ENCODE measurements at regions not wholly inside any gene's neighbourhood (a gene's known extent, or its start where the extent isn't known, plus 50 kb on each side); places are given as distances from the start of the nearest gene placed in this dataset.

- CTCF ChIA-PET, result no interaction called here
- Mint-ChIP-seq H3K9me3 (ENCODE audit: low read depth) (no peaks in the 10 kb centered on the region), H3K27ac (no peak overlapping the region), H3K27me3 (peaks cover 2% of the 10 kb centered on the region), H3K4me3 (no peak overlapping the region), H3K36me3 (ENCODE audit: low read depth) (no peaks in the 10 kb centered on the region), H3K4me1 (no peaks in the 10 kb centered on the region)
- intact Hi-C loops (cut with DNase I, micrococcal nuclease), result no loop called here
- DNase-seq, result no peak
- POLR2A ChIA-PET, result no interaction called here
- no peak for ATAC-seq
Measured at GRCh38 chr10:9285690-9286089, 1231.2 kb downstream of the GATA3 start.

- no peak for DNase-seq
- Mint-ChIP-seq H3K36me3 (ENCODE audit: low read depth) (no peaks in the 10 kb centered on the region), H3K4me3 (no peak overlapping the region), H3K27ac (no peak overlapping the region), H3K9me3 (ENCODE audit: low read depth) (no peaks in the 10 kb centered on the region), H3K27me3 (peaks cover 4% of the 10 kb centered on the region), H3K4me1 (peaks cover 10% of the 10 kb centered on the region)
- ChIA-PET POLR2A (no interaction called here), CTCF (no interaction called here)
- no peak for ATAC-seq
- intact Hi-C loops (cut with DNase I, micrococcal nuclease), result loop anchor here (5.0 to 10.0 kb wide), 2 partner anchors 1048 to 1235 kb away; partner anchors contain the start of gene GATA3 (in 1 of the 2)
Measured at GRCh38 chr10:9289811-9290210, 1235.3 kb downstream of the GATA3 start.

GRCh38 chr10:9291081-9291480 lies 1236.6 kb downstream of the GATA3 start:
- Mint-ChIP-seq H3K27me3 (peaks cover 4% of the 10 kb centered on the region), H3K9me3 (ENCODE audit: low read depth) (no peaks in the 10 kb centered on the region), H3K27ac (no peak overlapping the region), H3K4me1 (peaks cover 18% of the 10 kb centered on the region), H3K4me3 (no peak overlapping the region), H3K36me3 (ENCODE audit: low read depth) (no peaks in the 10 kb centered on the region)
- ATAC-seq (no peak), DNase-seq (no peak)
- CTCF ChIA-PET, result no interaction called here
- intact Hi-C loops (cut with DNase I, micrococcal nuclease), result loop anchor here (5.0 to 10.0 kb wide), 2 partner anchors 1049 to 1236 kb away; partner anchors contain the start of gene GATA3 (in 1 of the 2)
- POLR2A ChIA-PET, result no interaction called here

DNA sequence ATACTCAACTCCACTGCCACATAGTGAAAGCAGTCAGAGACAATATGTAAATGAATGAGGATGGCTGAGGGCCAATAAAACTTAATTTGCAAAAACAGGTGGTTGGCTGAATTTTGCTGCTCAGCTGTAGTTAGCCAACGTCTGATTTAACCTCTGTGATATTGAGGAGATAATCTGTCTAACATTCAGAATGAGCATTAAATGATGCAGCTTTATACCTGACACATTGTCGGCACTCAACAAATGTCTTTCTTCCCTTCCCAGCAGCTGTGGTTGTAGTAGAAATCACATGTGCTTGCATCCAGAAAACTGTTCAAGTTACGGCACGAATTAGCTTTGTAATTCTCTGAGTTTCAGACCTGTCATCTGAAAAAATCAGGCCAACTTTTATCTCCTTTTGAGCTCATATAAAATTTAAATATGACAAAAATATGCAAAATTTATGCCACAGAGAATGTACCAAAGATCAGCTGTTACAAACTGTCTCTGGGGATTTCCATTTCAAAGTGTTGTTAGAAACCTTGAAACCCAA lies 1239.7 kb downstream of the GATA3 start:
- POLR2A ChIA-PET, result no interaction called here

DNA sequence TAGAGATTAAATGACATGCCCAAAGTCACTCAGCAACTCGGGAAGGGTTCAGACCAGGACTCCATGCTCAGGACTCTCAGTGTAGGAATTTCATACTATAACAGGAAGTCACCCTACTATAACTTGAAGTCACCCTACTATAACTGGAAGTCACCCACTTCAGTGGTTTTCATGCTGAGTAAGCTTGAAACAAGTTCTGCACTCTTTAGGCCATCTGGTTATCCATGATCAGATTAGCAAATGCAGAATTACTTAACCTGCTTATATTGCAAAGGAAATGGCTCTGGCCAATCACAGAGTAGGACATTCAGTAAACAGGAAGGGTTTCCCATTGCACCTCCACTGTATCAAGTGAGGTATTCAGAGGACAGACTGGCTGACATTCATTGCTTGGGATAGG lies 1240.4 kb downstream of the GATA3 start:
- Mint-ChIP-seq H3K4me3 (no peak overlapping the region), H3K9me3 (ENCODE audit: low read depth) (no peaks in the 10 kb centered on the region), H3K4me1 (peaks cover 18% of the 10 kb centered on the region), H3K27me3 (peaks cover 9% of the 10 kb centered on the region), H3K36me3 (ENCODE audit: low read depth) (no peaks in the 10 kb centered on the region), H3K27ac (no peak overlapping the region)
- POLR2A ChIA-PET, result no interaction called here
- peak; percentile 5 for DNase-seq
- peak; percentile 85 for ATAC-seq
- CTCF ChIA-PET, result interaction anchor here (0.5 to 1.6 kb wide), 4 partner anchors 16 to 131 kb away, joined by 3 to 4 read pairs (median 4); no protein-coding TSS in a partner anchor
- intact Hi-C loops (cut with DNase I, micrococcal nuclease), result loop anchor here (5.0 to 10.0 kb wide), 2 partner anchors 1053 to 1240 kb away; partner anchors contain the start of gene GATA3 (in 1 of the 2)

More for the DNA sequence above, 1239.7 kb downstream of the GATA3 start:
- peak; percentile 58 for ATAC-seq
- CTCF ChIA-PET, result interaction anchor here (0.5 to 1.6 kb wide), 4 partner anchors 16 to 132 kb away, joined by 3 to 4 read pairs (median 3); no protein-coding TSS in a partner anchor
- H3K4me3 Mint-ChIP-seq, result no peak overlapping the region
- H3K27me3 Mint-ChIP-seq, result peaks cover 7% of the 10 kb centered on the region
- peaks cover 18% of the 10 kb centered on the region for H3K4me1 Mint-ChIP-seq
- no peaks in the 10 kb centered on the region for H3K9me3 Mint-ChIP-seq (ENCODE audit: low read depth)
- intact Hi-C loops (cut with DNase I, micrococcal nuclease), result loop anchor here (5.0 to 10.0 kb wide), 2 partner anchors 1052 to 1239 kb away; partner anchors contain the start of gene GATA3 (in 1 of the 2)
- H3K27ac Mint-ChIP-seq, result no peak overlapping the region
- DNase-seq, result peak; percentile 5
- H3K36me3 Mint-ChIP-seq (ENCODE audit: low read depth), result no peaks in the 10 kb centered on the region

DNA sequence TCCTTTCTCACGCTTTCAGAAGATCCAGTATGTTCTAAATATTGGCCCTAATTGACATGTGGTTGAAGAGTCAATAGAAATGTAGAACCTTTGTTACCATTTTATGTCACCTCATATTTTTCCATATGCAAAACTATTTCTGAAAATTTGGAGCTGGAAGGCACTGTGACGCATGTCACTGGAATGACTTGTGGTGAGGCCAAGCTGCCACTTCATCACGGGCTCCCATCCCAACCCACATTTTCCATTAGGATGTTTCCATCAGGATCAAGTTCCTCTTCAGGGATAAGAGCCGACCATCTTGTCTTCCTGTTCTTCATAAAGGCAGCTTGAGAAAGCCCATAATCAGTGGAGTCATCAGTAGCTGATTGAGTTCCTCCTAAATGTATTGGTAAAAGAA lies 1241.7 kb downstream of the GATA3 start:
- DNase-seq (no peak), ATAC-seq (no peak)
- H3K9me3 Mint-ChIP-seq (ENCODE audit: low read depth), result no peaks in the 10 kb centered on the region
- no peak overlapping the region for H3K27ac Mint-ChIP-seq
- intact Hi-C loops (cut with DNase I, micrococcal nuclease), result loop anchor here in 1 of 2 experiments (10.0 kb wide), 1 partner anchor 1241 kb away; the partner anchor contains the start of gene GATA3
- CTCF ChIA-PET, result interaction anchor here (1.0 kb wide), 1 partner anchor 87 kb away, joined by 3 read pairs; no protein-coding TSS in a partner anchor
- POLR2A ChIA-PET, result no interaction called here
- H3K27me3 Mint-ChIP-seq, result peaks cover 5% of the 10 kb centered on the region
- H3K4me1 Mint-ChIP-seq, result peaks cover 18% of the 10 kb centered on the region
- no peaks in the 10 kb centered on the region for H3K36me3 Mint-ChIP-seq (ENCODE audit: low read depth)
- no peak overlapping the region for H3K4me3 Mint-ChIP-seq

- H3K36me3 Mint-ChIP-seq (ENCODE audit: low read depth), result no peaks in the 10 kb centered on the region
- H3K27me3 Mint-ChIP-seq, result peaks cover 5% of the 10 kb centered on the region
- no peaks in the 10 kb centered on the region for H3K9me3 Mint-ChIP-seq (ENCODE audit: low read depth)
- ATAC-seq (no peak), DNase-seq (no peak)
- ChIA-PET CTCF (interaction anchor here (1.1 kb wide), 1 partner anchor 1772 kb away, joined by 5 read pairs; no protein-coding TSS in a partner anchor), POLR2A (no interaction called here)
- H3K4me3 Mint-ChIP-seq, result no peak overlapping the region
- peaks cover 18% of the 10 kb centered on the region for H3K4me1 Mint-ChIP-seq
- H3K27ac Mint-ChIP-seq, result no peak overlapping the region
- intact Hi-C loops (cut with DNase I, micrococcal nuclease), result loop anchor here in 1 of 2 experiments (10.0 kb wide), 1 partner anchor 1243 kb away; the partner anchor contains the start of gene GATA3
Measured at GRCh38 chr10:9297580-9297979, 1243.1 kb downstream of the GATA3 start.

- DNase-seq (no peak), ATAC-seq (no peak)
- Mint-ChIP-seq H3K4me3 (no peak overlapping the region), H3K27ac (no peak overlapping the region), H3K36me3 (ENCODE audit: low read depth) (no peaks in the 10 kb centered on the region), H3K4me1 (peaks cover 6% of the 10 kb centered on the region), H3K27me3 (peaks cover 7% of the 10 kb centered on the region), H3K9me3 (ENCODE audit: low read depth) (no peaks in the 10 kb centered on the region)
- intact Hi-C loops (cut with DNase I, micrococcal nuclease), result loop anchor here (5.0 to 10.0 kb wide), 9 partner anchors 68 to 1773 kb away; partner anchors contain the start of gene GATA3 (in 2 of the 2)
- CTCF ChIA-PET, result no interaction called here
- POLR2A ChIA-PET, result no interaction called here
Measured at GRCh38 chr10:9299966-9300365, 1245.5 kb downstream of the GATA3 start.

DNA sequence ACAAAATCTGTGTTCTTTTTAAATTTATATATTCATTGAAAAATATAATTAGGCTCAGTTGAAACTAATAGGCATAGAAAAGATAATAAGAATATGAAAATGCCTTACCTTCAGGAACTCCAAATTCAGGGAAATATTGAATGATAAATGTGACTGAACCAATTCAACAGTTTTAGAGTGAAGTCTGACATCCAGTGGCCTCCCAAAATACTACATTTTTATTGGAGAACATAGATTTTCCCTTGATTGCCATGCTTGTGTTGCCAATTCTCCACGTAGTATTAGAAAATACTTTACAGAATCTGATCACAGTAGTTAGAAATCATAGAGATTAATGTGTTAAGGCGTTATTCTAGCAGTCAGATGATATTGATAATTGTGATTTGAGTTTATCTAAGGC lies 1246.7 kb downstream of the GATA3 start:
- no peaks in the 10 kb centered on the region for H3K36me3 Mint-ChIP-seq (ENCODE audit: low read depth)
- no peaks in the 10 kb centered on the region for H3K9me3 Mint-ChIP-seq (ENCODE audit: low read depth)
- POLR2A ChIA-PET, result no interaction called here
- intact Hi-C loops (cut with DNase I, micrococcal nuclease), result loop anchor here (5.0 to 10.0 kb wide), 8 partner anchors 69 to 1774 kb away; partner anchors contain the start of gene GATA3 (in 1 of the 2)
- no peak overlapping the region for H3K4me3 Mint-ChIP-seq
- no peaks in the 10 kb centered on the region for H3K4me1 Mint-ChIP-seq
- H3K27me3 Mint-ChIP-seq, result peaks cover 13% of the 10 kb centered on the region
- ATAC-seq (no peak), DNase-seq (no peak)
- H3K27ac Mint-ChIP-seq, result no peak overlapping the region
- CTCF ChIA-PET, result no interaction called here

DNA sequence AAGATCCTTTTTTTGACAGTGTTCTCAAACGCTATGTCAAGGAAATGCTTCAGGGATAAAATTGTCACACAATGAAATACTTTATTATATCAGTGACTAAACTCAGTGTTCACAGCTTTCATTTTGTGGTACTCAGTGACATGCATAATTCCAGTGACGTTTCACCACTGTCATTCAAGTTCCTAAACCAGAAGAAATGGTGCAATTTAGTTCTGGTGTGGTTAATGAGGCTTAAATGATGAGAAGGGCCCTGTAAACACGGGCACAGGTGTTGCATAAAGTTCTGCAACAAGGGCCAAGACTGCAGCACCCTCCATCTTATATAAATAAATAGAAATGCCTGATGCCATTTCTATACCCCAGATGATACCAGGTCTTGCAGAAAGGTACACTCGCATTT lies 1247.1 kb downstream of the GATA3 start:
- peaks cover 15% of the 10 kb centered on the region for H3K27me3 Mint-ChIP-seq
- CTCF ChIA-PET, result no interaction called here
- H3K4me3 Mint-ChIP-seq, result no peak overlapping the region
- POLR2A ChIA-PET, result no interaction called here
- no peak for DNase-seq
- intact Hi-C loops (cut with DNase I, micrococcal nuclease), result loop anchor here (5.0 to 10.0 kb wide), 8 partner anchors 69 to 1774 kb away; partner anchors contain the start of gene GATA3 (in 1 of the 2)
- no peaks in the 10 kb centered on the region for H3K36me3 Mint-ChIP-seq (ENCODE audit: low read depth)
- no peak overlapping the region for H3K27ac Mint-ChIP-seq
- H3K4me1 Mint-ChIP-seq, result no peaks in the 10 kb centered on the region
- ATAC-seq, result no peak
- H3K9me3 Mint-ChIP-seq (ENCODE audit: low read depth), result no peaks in the 10 kb centered on the region

DNA sequence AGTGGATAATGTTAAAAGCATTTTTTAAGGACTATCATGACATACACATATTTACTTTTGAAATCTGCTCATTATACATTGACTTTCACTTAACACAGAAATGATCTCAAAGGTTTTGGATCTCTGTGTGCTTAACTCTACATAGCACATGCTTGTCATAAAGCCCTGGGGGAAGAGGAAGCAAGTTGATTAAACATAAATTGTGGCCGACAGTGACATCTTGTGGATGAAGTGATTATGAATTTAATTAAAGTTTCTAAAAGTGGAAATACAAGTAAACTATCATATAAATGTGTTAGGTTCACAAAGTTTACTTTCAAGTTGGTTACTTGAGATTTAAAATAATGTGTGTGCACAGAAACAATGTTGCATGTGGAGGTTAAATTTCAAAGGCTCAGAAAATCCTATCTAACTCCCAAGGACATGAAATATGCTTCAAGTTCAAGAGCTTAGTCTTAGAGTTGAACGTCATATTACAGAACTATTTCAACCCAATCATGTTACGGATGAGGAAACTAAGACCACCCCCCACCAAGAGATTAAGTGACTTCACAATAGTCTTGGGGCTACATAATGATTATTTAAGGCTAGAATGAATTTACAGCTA lies 1247.8 kb downstream of the GATA3 start:
- Mint-ChIP-seq H3K27ac (no peak overlapping the region), H3K36me3 (ENCODE audit: low read depth) (no peaks in the 10 kb centered on the region), H3K4me1 (no peaks in the 10 kb centered on the region), H3K9me3 (ENCODE audit: low read depth) (no peaks in the 10 kb centered on the region), H3K27me3 (peaks cover 15% of the 10 kb centered on the region), H3K4me3 (no peak overlapping the region)
- POLR2A ChIA-PET, result no interaction called here
- DNase-seq (peak; percentile 16), ATAC-seq (no peak)
- intact Hi-C loops (cut with DNase I, micrococcal nuclease), result loop anchor here (1.0 to 10.0 kb wide), 11 partner anchors 70 to 1777 kb away; partner anchors contain the start of gene GATA3 (in 1 of the 2)
- CTCF ChIA-PET, result interaction anchor here (0.7 to 1.4 kb wide), 7 partner anchors 10 to 1777 kb away, joined by 3 to 6 read pairs (median 3); no protein-coding TSS in a partner anchor
